ENCODE measurements at regions not wholly inside any gene's neighbourhood (a gene's known extent, or its start where the extent isn't known, plus 50 kb on each side); places are given as distances from the start of the nearest gene placed in this dataset.
A peak's percentile ranks its signal among the peaks of the same experiment; 100 is the strongest.

- Histone ChIP-seq H3K27ac (no peak overlapping the region), H3K36me3 (replicated peaks in 1 of 2; ENCODE audit: insufficient read depth in 1 of 2, low read depth in 2 of 2) (no peaks in the 10 kb centered on the region), H3K9me3 (no peaks in the 10 kb centered on the region), H3K4me1 (no peaks in the 10 kb centered on the region), H3K27me3 (no peaks in the 10 kb centered on the region), H3K4me3 (no peak overlapping the region)
- no peak for DNase-seq
- intact Hi-C loops (cut with DNase I): no loop called here
- ATAC-seq: no peak
- no peak for TF ChIP-seq POLR2A (IDR thresholded peaks at IDR 0.05)
- no peak for TF ChIP-seq CTCF (IDR thresholded peaks at IDR 0.05)
- 45 to 64% methylated on average over 7 of the region's 7 CpGs for WGBS, 2 donors
Observed at GRCh38 chr6:156167016-156167624, 610.1 kb upstream of the ARID1B start.

GRCh38 chr6:156166093-156166492, 611.1 kb upstream of the ARID1B start:
- H3K27me3 ChIP-seq: no peaks in the 10 kb centered on the region
- 66 to 75% methylated on average over 4 of the region's 4 CpGs for WGBS, 2 donors
- no peaks in the 10 kb centered on the region for H3K4me1 ChIP-seq
- no peak for DNase-seq
- H3K27ac ChIP-seq: no peak overlapping the region
- no peaks in the 10 kb centered on the region for H3K36me3 ChIP-seq (replicated peaks in 1 of 2; ENCODE audit: insufficient read depth in 1 of 2, low read depth in 2 of 2)
- TF ChIP-seq POLR2A (IDR thresholded peaks at IDR 0.05) (no peak), CTCF (IDR thresholded peaks at IDR 0.05) (no peak)
- H3K4me3 ChIP-seq: no peak overlapping the region
- intact Hi-C loops (cut with DNase I): no loop called here
- ATAC-seq: no peak
- H3K9me3 ChIP-seq: no peaks in the 10 kb centered on the region

GRCh38 chr6:156164701-156165452, 612.3 kb upstream of the ARID1B start:
- Histone ChIP-seq H3K27me3 (no peaks in the 10 kb centered on the region), H3K4me3 (no peak overlapping the region), H3K9me3 (no peaks in the 10 kb centered on the region), H3K27ac (no peak overlapping the region), H3K4me1 (no peaks in the 10 kb centered on the region), H3K36me3 (replicated peaks in 1 of 2; ENCODE audit: insufficient read depth in 1 of 2, low read depth in 2 of 2) (no peaks in the 10 kb centered on the region)
- no peak for ATAC-seq
- TF ChIP-seq POLR2A (IDR thresholded peaks at IDR 0.05) (no peak), CTCF (IDR thresholded peaks at IDR 0.05) (no peak)
- DNase-seq: peak in 1 of 4 donors; percentile 15
- intact Hi-C loops (cut with DNase I): no loop called here
- 36 to 37% methylated on average over 4 of the region's 4 CpGs for WGBS, 2 donors

GRCh38 chr6:156163311-156163710, 613.9 kb upstream of the ARID1B start:
- no peak overlapping the region for H3K27ac ChIP-seq
- H3K4me3 ChIP-seq: no peak overlapping the region
- no peak for TF ChIP-seq CTCF (IDR thresholded peaks at IDR 0.05)
- no peak for TF ChIP-seq POLR2A (IDR thresholded peaks at IDR 0.05)
- no peaks in the 10 kb centered on the region for H3K27me3 ChIP-seq
- ATAC-seq (no peak), DNase-seq (no peak)
- no peaks in the 10 kb centered on the region for H3K9me3 ChIP-seq
- intact Hi-C loops (cut with DNase I): no loop called here
- no peaks in the 10 kb centered on the region for H3K4me1 ChIP-seq
- WGBS, 2 donors: 74 to 92% methylated on average over 2 of the region's 2 CpGs
- H3K36me3 ChIP-seq (replicated peaks in 1 of 2; ENCODE audit: insufficient read depth in 1 of 2, low read depth in 2 of 2): no peaks in the 10 kb centered on the region

- Histone ChIP-seq H3K9me3 (no peaks in the 10 kb centered on the region), H3K27me3 (no peaks in the 10 kb centered on the region), H3K4me3 (no peak overlapping the region), H3K4me1 (no peaks in the 10 kb centered on the region), H3K36me3 (replicated peaks in 1 of 2; ENCODE audit: insufficient read depth in 1 of 2, low read depth in 2 of 2) (no peaks in the 10 kb centered on the region), H3K27ac (no peak overlapping the region)
- intact Hi-C loops (cut with DNase I): no loop called here
- DNase-seq: no peak
- no peak for TF ChIP-seq CTCF (IDR thresholded peaks at IDR 0.05)
- TF ChIP-seq POLR2A (IDR thresholded peaks at IDR 0.05): no peak
- ATAC-seq: no peak
- 54 to 68% methylated on average over 3 of the region's 3 CpGs for WGBS, 2 donors
Observed at GRCh38 chr6:156161471-156161870, 615.7 kb upstream of the ARID1B start.

Data from body of pancreas (tissue), 4 donors.